ENCODE measurements at regions not wholly inside any gene's neighbourhood (a gene's known extent, or its start where the extent isn't known, plus 50 kb on each side); places are given as distances from the start of the nearest gene placed in this dataset.

DNA sequence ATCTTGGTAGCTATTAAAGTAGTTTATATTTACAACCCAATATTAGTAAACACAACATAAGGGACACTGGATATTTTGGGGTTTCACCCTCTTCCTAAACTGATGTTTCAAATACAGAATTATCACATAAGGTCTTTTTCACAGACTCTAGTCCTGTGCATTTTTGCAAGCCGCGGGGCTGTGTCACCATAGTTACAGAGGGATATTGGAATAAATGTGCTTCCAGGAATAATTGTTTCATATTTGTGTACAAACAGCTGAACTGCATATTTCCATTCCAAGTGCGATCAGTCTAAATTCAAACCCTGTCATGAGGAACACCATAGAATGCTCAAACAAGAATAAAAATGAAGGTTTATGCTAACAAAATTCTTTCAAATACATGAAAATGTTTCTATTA lies 762.5 kb upstream of the ARGLU1 start:
- intact Hi-C loops (cut with DNase I), result no loop called here
- Histone ChIP-seq H3K4me1 (no peaks in the 10 kb centered on the region), H3K36me3 (no peaks in the 10 kb centered on the region), H3K27ac (no peak overlapping the region), H3K4me3 (replicated peaks in 1 of 3) (no peak overlapping the region), H3K27me3 (no peaks in the 10 kb centered on the region), H3K9me3 (no peaks in the 10 kb centered on the region)
- 91 to 93% methylated on average over 3 of the region's 3 CpGs for WGBS, 2 donors
- no peak for TF ChIP-seq POLR2A (IDR thresholded peaks at IDR 0.05)
- TF ChIP-seq, protein P1, sequence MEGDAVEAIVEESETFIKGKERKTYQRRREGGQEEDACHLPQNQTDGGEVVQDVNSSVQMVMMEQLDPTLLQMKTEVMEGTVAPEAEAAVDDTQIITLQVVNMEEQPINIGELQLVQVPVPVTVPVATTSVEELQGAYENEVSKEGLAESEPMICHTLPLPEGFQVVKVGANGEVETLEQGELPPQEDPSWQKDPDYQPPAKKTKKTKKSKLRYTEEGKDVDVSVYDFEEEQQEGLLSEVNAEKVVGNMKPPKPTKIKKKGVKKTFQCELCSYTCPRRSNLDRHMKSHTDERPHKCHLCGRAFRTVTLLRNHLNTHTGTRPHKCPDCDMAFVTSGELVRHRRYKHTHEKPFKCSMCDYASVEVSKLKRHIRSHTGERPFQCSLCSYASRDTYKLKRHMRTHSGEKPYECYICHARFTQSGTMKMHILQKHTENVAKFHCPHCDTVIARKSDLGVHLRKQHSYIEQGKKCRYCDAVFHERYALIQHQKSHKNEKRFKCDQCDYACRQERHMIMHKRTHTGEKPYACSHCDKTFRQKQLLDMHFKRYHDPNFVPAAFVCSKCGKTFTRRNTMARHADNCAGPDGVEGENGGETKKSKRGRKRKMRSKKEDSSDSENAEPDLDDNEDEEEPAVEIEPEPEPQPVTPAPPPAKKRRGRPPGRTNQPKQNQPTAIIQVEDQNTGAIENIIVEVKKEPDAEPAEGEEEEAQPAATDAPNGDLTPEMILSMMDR (IDR thresholded peaks at IDR 0.05), result no peak
- no peak for DNase-seq

DNA sequence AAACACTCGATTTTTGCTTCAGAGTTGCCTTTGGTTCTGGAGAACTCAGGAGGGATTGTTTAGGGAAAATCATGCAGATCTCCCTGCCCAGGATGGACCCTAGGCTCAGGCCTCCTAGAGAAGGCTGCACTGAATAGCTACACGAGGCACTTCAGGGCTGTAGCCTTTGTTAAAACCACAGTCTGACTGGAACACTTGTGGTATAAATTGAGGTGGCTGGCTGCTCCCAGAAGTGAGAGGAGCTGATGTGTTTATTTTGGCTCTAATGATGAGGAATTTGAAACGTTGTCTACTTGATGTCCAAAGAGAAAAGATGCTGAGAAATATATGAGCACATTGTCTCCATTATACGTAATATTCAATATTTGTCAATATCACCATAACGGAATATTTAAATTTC lies 762.1 kb upstream of the ARGLU1 start:
- 42 to 47% methylated on average over 5 of the region's 5 CpGs for WGBS, 2 donors
- Histone ChIP-seq H3K9me3 (no peaks in the 10 kb centered on the region), H3K27me3 (no peaks in the 10 kb centered on the region), H3K36me3 (no peaks in the 10 kb centered on the region), H3K4me1 (no peaks in the 10 kb centered on the region), H3K27ac (no peak overlapping the region), H3K4me3 (replicated peaks in 1 of 3) (no peak overlapping the region)
- no peak for TF ChIP-seq POLR2A (IDR thresholded peaks at IDR 0.05)
- TF ChIP-seq, protein P1 (IDR thresholded peaks at IDR 0.05), result no peak
- intact Hi-C loops (cut with DNase I), result no loop called here
- DNase-seq, result no peak

DNA sequence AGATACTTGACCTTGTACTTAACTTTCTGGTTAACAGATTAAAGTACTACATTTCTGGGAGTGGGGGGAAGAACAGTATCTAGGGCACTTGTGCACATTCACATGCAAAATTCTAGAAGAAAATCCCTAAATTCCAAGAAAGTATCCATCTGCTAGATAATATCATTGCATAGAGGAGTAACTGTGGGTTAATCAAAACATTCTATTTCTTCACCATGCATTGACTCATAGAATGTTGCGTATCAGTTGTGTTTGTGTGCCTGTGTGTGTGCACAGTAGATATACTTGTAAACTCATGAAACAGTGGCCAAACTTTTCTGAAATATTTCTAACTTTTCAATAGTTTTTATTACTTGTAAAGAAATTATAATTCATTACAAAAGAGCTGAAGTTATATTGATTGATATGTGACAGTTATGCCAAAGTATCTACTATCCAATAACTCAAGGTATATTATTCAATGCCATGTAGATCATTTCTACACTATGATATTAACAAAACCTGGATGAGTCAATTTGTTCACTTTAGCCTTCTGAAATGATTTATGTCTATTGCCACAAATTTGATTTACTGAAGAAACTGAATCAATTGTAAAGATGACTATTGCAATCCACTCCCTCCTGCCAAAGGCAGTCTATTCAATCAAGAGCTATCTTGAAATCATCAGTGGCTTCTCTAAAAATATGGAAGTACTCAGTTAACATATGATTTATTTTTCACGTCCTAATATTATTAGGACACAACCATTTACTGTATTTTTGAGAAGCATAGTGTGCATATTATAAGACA lies 756.7 kb upstream of the ARGLU1 start:
- Histone ChIP-seq H3K36me3 (no peaks in the 10 kb centered on the region), H3K9me3 (no peaks in the 10 kb centered on the region), H3K27me3 (no peaks in the 10 kb centered on the region), H3K27ac (no peak overlapping the region), H3K4me3 (replicated peaks in 1 of 3) (no peak overlapping the region), H3K4me1 (no peaks in the 10 kb centered on the region)
- 94 to 95% methylated on average over 2 of the region's 2 CpGs for WGBS, 2 donors
- TF ChIP-seq, protein P1 (IDR thresholded peaks at IDR 0.05), result no peak
- TF ChIP-seq POLR2A (IDR thresholded peaks at IDR 0.05), result no peak
- no peak for DNase-seq
- intact Hi-C loops (cut with DNase I), result no loop called here

DNA sequence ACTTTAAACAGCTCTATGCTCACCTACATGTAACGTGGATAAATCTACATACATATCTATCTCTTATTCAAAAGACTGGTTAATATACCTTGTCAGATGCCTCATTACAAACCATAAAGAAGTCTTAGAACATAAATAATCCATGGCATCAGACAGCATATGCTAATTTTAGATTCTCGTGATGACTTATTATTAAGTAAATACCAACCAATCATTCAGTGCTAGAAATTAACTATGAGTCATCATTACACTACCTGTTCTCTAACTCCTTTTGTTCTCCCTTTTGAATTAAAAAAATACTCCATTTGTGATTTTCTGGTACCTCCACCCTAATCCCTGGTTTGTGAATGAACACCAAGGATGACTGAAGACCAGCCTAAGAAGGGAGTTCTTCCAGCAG lies 754.3 kb upstream of the ARGLU1 start:
- H3K27ac ChIP-seq, result no peak overlapping the region
- WGBS, 2 donors, result 93 to 95% methylated on average over 2 of the region's 2 CpGs
- H3K4me3 ChIP-seq (replicated peaks in 1 of 3), result no peak overlapping the region
- no peaks in the 10 kb centered on the region for H3K9me3 ChIP-seq
- H3K4me1 ChIP-seq, result no peaks in the 10 kb centered on the region
- H3K36me3 ChIP-seq, result no peaks in the 10 kb centered on the region
- DNase-seq, result no peak
- TF ChIP-seq POLR2A (IDR thresholded peaks at IDR 0.05), result no peak
- TF ChIP-seq, protein P1 (IDR thresholded peaks at IDR 0.05), result no peak
- intact Hi-C loops (cut with DNase I), result no loop called here
- H3K27me3 ChIP-seq, result no peaks in the 10 kb centered on the region

DNA sequence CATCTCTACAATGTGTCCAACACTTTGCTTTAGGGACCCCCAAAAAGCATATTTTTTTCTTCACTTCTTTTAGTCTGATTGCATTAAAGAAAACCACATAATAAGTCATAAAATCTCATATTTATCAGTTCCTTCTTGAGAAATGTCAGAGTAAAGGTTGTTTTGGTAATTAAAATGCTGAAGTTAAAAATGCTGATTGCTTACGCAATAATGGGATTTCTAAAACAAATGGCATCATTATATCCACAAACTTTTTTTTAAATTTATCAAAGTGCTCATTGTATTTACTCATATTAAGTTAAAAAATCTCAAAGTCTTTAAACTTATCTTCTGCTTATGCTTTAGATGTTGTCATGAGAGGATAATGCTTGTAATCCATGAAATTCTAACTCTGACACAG lies 737.2 kb upstream of the ARGLU1 start:
- no peak for TF ChIP-seq POLR2A (IDR thresholded peaks at IDR 0.05)
- TF ChIP-seq, protein P1 (IDR thresholded peaks at IDR 0.05), result no peak
- Histone ChIP-seq H3K4me3 (replicated peaks in 1 of 3) (no peak overlapping the region), H3K27me3 (no peaks in the 10 kb centered on the region), H3K4me1 (no peaks in the 10 kb centered on the region), H3K9me3 (no peaks in the 10 kb centered on the region), H3K36me3 (no peaks in the 10 kb centered on the region), H3K27ac (no peak overlapping the region)
- DNase-seq, result no peak
- intact Hi-C loops (cut with DNase I), result no loop called here
- WGBS, 2 donors, result 95 to 98% methylated on average over 1 of the region's 1 CpG

Measured in thyroid gland (tissue), 4 donors.